ENCODE measurements at regions not wholly inside any gene's neighbourhood (a gene's known extent, or its start where the extent isn't known, plus 50 kb on each side); places are given as distances from the start of the nearest gene placed in this dataset.

GRCh38 chr18:57275111-57275510 lies 77.2 kb upstream of the ST8SIA3 start:
- BruUV-seq (replicated peaks): no TSS peak
- H3K4me2 ChIP-seq (ENCODE audit: insufficient read depth, low read length): no peak overlapping the region
- no peaks in the 10 kb centered on the region for H3K36me3 ChIP-seq (ENCODE audit: control insufficient read depth, insufficient read depth, low read length)
- no peak overlapping the region for H2AFZ ChIP-seq (ENCODE audit: low read depth, low read length)
- no peaks in the 10 kb centered on the region for H3K9me1 ChIP-seq (ENCODE audit: control insufficient read depth, insufficient read depth, low read length)
- H3K27me3 ChIP-seq (ENCODE audit: control insufficient read depth in 2 of 2, insufficient read depth in 2 of 2, low read length in 2 of 2): no peaks in the 10 kb centered on the region
- ATAC-seq (no peak), FAIRE-seq (no peak), DNase-seq (ENCODE audit: extremely low read depth in 1 of 4, low spot score in 3 of 4) (no peak)
- WGBS (ENCODE audit: insufficient coverage, low coverage, missing lambda C conversion rate): 0% methylated on average over 3 of the region's 3 CpGs
- H3K79me2 ChIP-seq (ENCODE audit: control insufficient read depth, insufficient read depth, low read length): no peaks in the 10 kb centered on the region
- no peak for TF ChIP-seq ZNF79 (CRISPR knock-in tag; IDR thresholded peaks at IDR 0.05; ENCODE audit: low read depth)
- no peak for TF ChIP-seq KLF16 (IDR thresholded peaks at IDR 0.05)
- no peaks in the 10 kb centered on the region for H3K9me3 ChIP-seq (replicated peaks; ENCODE audit: control insufficient read depth, insufficient read depth, low read depth, low read length)
- POLR2A ChIA-PET: no interaction called here
- H4K20me1 ChIP-seq (replicated peaks; ENCODE audit: control insufficient read depth, insufficient read depth, low read length): no peaks in the 10 kb centered on the region
- no peaks in the 10 kb centered on the region for H3K4me1 ChIP-seq (replicated peaks in 1 of 2; ENCODE audit: control insufficient read depth in 2 of 2, insufficient read depth in 2 of 2, low read length in 2 of 2)
- CTCF ChIA-PET (ENCODE audit: low intra/inter-chr PET ratio): no interaction called here
- in situ Hi-C loops (cut with MboI) (no loop called here), intact Hi-C loops (cut with micrococcal nuclease) (no loop called here)
- H3K9ac ChIP-seq (ENCODE audit: insufficient read depth in 1 of 2, low read depth in 2 of 2, low read length in 2 of 2): no peak overlapping the region
- H3K4me3 ChIP-seq: no peak overlapping the region
- H3K27ac ChIP-seq (ENCODE audit: extremely low read depth, low read depth, low read length): no peak overlapping the region

- H3K79me2 ChIP-seq (ENCODE audit: control insufficient read depth, insufficient read depth, low read length): no peaks in the 10 kb centered on the region
- H3K9ac ChIP-seq (ENCODE audit: insufficient read depth in 1 of 2, low read depth in 2 of 2, low read length in 2 of 2): no peak overlapping the region
- no peak overlapping the region for H2AFZ ChIP-seq (ENCODE audit: low read depth, low read length)
- 0% methylated on average over 2 of the region's 2 CpGs for WGBS (ENCODE audit: insufficient coverage, low coverage, missing lambda C conversion rate)
- H3K36me3 ChIP-seq (ENCODE audit: control insufficient read depth, insufficient read depth, low read length): no peaks in the 10 kb centered on the region
- ATAC-seq: no peak
- TF ChIP-seq HMG20B (CRISPR knock-in tag; IDR thresholded peaks at IDR 0.05): no peak
- TF ChIP-seq EHMT2 (IDR thresholded peaks at IDR 0.05): no peak
- TF ChIP-seq RFX1 (IDR thresholded peaks at IDR 0.05): peak; percentile 22; the same call in 1 of the 2 replicates
- intact Hi-C loops (cut with micrococcal nuclease): no loop called here
- no TSS peak for BruUV-seq (replicated peaks)
- no peaks in the 10 kb centered on the region for H4K20me1 ChIP-seq (replicated peaks; ENCODE audit: control insufficient read depth, insufficient read depth, low read length)
- H3K27ac ChIP-seq (ENCODE audit: extremely low read depth, low read depth, low read length): no peak overlapping the region
- no peaks in the 10 kb centered on the region for H3K9me1 ChIP-seq (ENCODE audit: control insufficient read depth, insufficient read depth, low read length)
- H3K27me3 ChIP-seq (ENCODE audit: control insufficient read depth in 2 of 2, insufficient read depth in 2 of 2, low read length in 2 of 2): no peaks in the 10 kb centered on the region
- no peak overlapping the region for H3K4me2 ChIP-seq (ENCODE audit: insufficient read depth, low read length)
- no peak overlapping the region for H3K4me3 ChIP-seq
- H3K9me3 ChIP-seq (replicated peaks; ENCODE audit: control insufficient read depth, insufficient read depth, low read depth, low read length): no peaks in the 10 kb centered on the region
- FAIRE-seq: no peak
- no peak for DNase-seq (ENCODE audit: extremely low read depth in 1 of 4, low spot score in 3 of 4)
- no peaks in the 10 kb centered on the region for H3K4me1 ChIP-seq (replicated peaks in 1 of 2; ENCODE audit: control insufficient read depth in 2 of 2, insufficient read depth in 2 of 2, low read length in 2 of 2)
- in situ Hi-C loops (cut with MboI): no loop called here
- ChIA-PET POLR2A (no interaction called here), CTCF (ENCODE audit: low intra/inter-chr PET ratio) (no interaction called here)
Measured at GRCh38 chr18:57276829-57277228, 75.5 kb upstream of the ST8SIA3 start.
